NCI-H446 treated with DMSO at 0.1 percent for 48 hours (cell line): ENCODE measurements at regions not wholly inside any gene's neighbourhood (a gene's known extent, or its start where the extent isn't known, plus 50 kb on each side); places are given as distances from the start of the nearest gene placed in this dataset.
"Not testable (repeated sequence)": the region's sequence is repeated elsewhere in the genome, so short reads cannot be mapped to it uniquely, and the experiment has no call there.

Experiments
- DNase-seq: peaks from one replicate; lab custom pipeline; 2025; lab: John Stamatoyannopoulos, UW

- no peak for DNase-seq
These were observed 244.9 kb downstream of the SEMA3D start for GRCh38 chr7:84941936-84942335.

- peak; percentile 23 for DNase-seq
These were observed 245.6 kb downstream of the SEMA3D start for GRCh38 chr7:84941291-84941690.

GRCh38 chr7:84939888-84940287 is 247.0 kb downstream of the SEMA3D start:
- no peak for DNase-seq

- no peak for DNase-seq
These were observed 247.4 kb downstream of the SEMA3D start for GRCh38 chr7:84939442-84939841.

GRCh38 chr7:84924353-84924752 is 262.5 kb downstream of the SEMA3D start:
- DNase-seq = no peak

GRCh38 chr7:84923348-84923747 is 263.5 kb downstream of the SEMA3D start:
- no peak for DNase-seq

- DNase-seq = no peak
These were observed 265.7 kb downstream of the SEMA3D start for GRCh38 chr7:84921154-84921553.

- not testable (repeated sequence) for DNase-seq
These were observed 269.9 kb downstream of the SEMA3D start for GRCh38 chr7:84916973-84917372.

- DNase-seq = no peak
These were observed 270.7 kb downstream of the SEMA3D start for GRCh38 chr7:84916161-84916560.

- DNase-seq = no peak
These were observed 272.3 kb downstream of the SEMA3D start for GRCh38 chr7:84914598-84914997.

- DNase-seq = peak; percentile 8
These were observed 273.1 kb downstream of the SEMA3D start for GRCh38 chr7:84913731-84914130.

- no peak for DNase-seq
These were observed 273.7 kb downstream of the SEMA3D start for GRCh38 chr7:84912993-84913635.

- no peak for DNase-seq
These were observed 274.3 kb downstream of the SEMA3D start for GRCh38 chr7:84912537-84912936.

GRCh38 chr7:84912018-84912417 is 274.8 kb downstream of the SEMA3D start:
- no peak for DNase-seq

- no peak for DNase-seq
These were observed 275.8 kb downstream of the SEMA3D start for GRCh38 chr7:84911077-84911476.

GRCh38 chr7:84910322-84910721 is 276.5 kb downstream of the SEMA3D start:
- DNase-seq = not testable (repeated sequence)

GRCh38 chr7:84908196-84908793 is 278.6 kb downstream of the SEMA3D start:
- no peak for DNase-seq

GRCh38 chr7:84906889-84907288 is 280.0 kb downstream of the SEMA3D start:
- no peak for DNase-seq

GRCh38 chr7:84904561-84904960 is 282.3 kb downstream of the SEMA3D start:
- DNase-seq = no peak

- no peak for DNase-seq
These were observed 285.5 kb downstream of the SEMA3D start for GRCh38 chr7:84901366-84901765.

GRCh38 chr7:84900215-84900614 is 286.6 kb downstream of the SEMA3D start:
- no peak for DNase-seq

- no peak for DNase-seq
These were observed 291.3 kb downstream of the SEMA3D start for GRCh38 chr7:84895563-84895962.

GRCh38 chr7:84883570-84883969 is 303.3 kb downstream of the SEMA3D start:
- not testable (repeated sequence) for DNase-seq
